Left ventricle myocardium inferior (tissue), 1 donor: ENCODE measurements at regions not wholly inside any gene's neighbourhood (a gene's known extent, or its start where the extent isn't known, plus 50 kb on each side); places are given as distances from the start of the nearest gene placed in this dataset.
"Not testable (repeated sequence)": the region's sequence is repeated elsewhere in the genome, so short reads cannot be mapped to it uniquely, and the experiment has no call there.

Source experiments
- DNase-seq: peaks from one replicate; pipeline ENCODE4 v3.0.0-alpha.2; 2020
- H3K27ac ChIP-seq: fragments of 200-600 bp; replicated peaks from 2 replicates; pipeline ENCODE4 v1.8.0; 2021
- H3K27me3 ChIP-seq: fragments of 200-600 bp; 2 replicates; pipeline ENCODE4 v1.8.0; 2021; ENCODE audit warnings: low read depth
- H3K36me3 ChIP-seq: fragments of 200-600 bp; 2 replicates; pipeline ENCODE4 v1.8.0; 2021
- H3K4me1 ChIP-seq: fragments of 200-600 bp; 2 replicates; pipeline ENCODE4 v1.8.0; 2021
- H3K4me3 ChIP-seq: fragments of 200-600 bp; 2 replicates; pipeline ENCODE4 v1.8.0; 2021; ENCODE audit warnings: mild to moderate bottlenecking, moderate library complexity
- H3K9me3 ChIP-seq: fragments of 200-600 bp; replicated peaks from 2 replicates; pipeline ENCODE4 v1.8.0; 2021
- CTCF ChIP-seq: fragments of 200-600 bp; IDR thresholded peaks from 2 replicates; pipeline ENCODE4 v1.8.0; 2021; ENCODE audit warnings: antibody characterized with exemption, mild to moderate bottlenecking, borderline replicate concordance
- intact Hi-C: fragments of 100-400 bp; cut with micrococcal nuclease; formaldehyde crosslinking; loops from one replicate; pipeline ENCODE4 v1.11.0; 2022
- donor health status: DM: no; HTN: yes; CAD: no; lungs with severe emphysema.

- H3K9me3 ChIP-seq = no peaks in the 10 kb centered on the region
- H3K4me1 ChIP-seq = no peaks in the 10 kb centered on the region
- H3K4me3 ChIP-seq = no peak overlapping the region
- no peak for DNase-seq
- H3K36me3 ChIP-seq = no peaks in the 10 kb centered on the region
- TF ChIP-seq CTCF = no peak
- intact Hi-C loops = no loop called here
- peaks cover 88% of the 10 kb centered on the region for H3K27me3 ChIP-seq
- H3K27ac ChIP-seq = no peak overlapping the region
Observed at GRCh38 chr9:126068534-126069230, 257.9 kb upstream of the MVB12B start.

GRCh38 chr9:126069400-126069955 lies 257.2 kb upstream of the MVB12B start:
- no peak for TF ChIP-seq CTCF
- no peak for DNase-seq
- Histone ChIP-seq H3K4me3 (no peak overlapping the region), H3K27me3 (peaks cover 83% of the 10 kb centered on the region), H3K9me3 (no peaks in the 10 kb centered on the region), H3K4me1 (no peaks in the 10 kb centered on the region), H3K27ac (no peak overlapping the region), H3K36me3 (no peaks in the 10 kb centered on the region)
- intact Hi-C loops = no loop called here

- no peak for TF ChIP-seq CTCF
- no peak overlapping the region for H3K27ac ChIP-seq
- no peaks in the 10 kb centered on the region for H3K36me3 ChIP-seq
- H3K4me1 ChIP-seq = no peaks in the 10 kb centered on the region
- DNase-seq = no peak
- H3K27me3 ChIP-seq = peaks cover 76% of the 10 kb centered on the region
- no peak overlapping the region for H3K4me3 ChIP-seq
- intact Hi-C loops = no loop called here
- no peaks in the 10 kb centered on the region for H3K9me3 ChIP-seq
Observed at GRCh38 chr9:126070058-126070655, 256.5 kb upstream of the MVB12B start.

GRCh38 chr9:126071076-126071750 lies 255.4 kb upstream of the MVB12B start:
- H3K27me3 ChIP-seq = peaks cover 70% of the 10 kb centered on the region
- H3K9me3 ChIP-seq = no peaks in the 10 kb centered on the region
- no peaks in the 10 kb centered on the region for H3K36me3 ChIP-seq
- intact Hi-C loops = no loop called here
- H3K27ac ChIP-seq = no peak overlapping the region
- H3K4me3 ChIP-seq = no peak overlapping the region
- no peak for TF ChIP-seq CTCF
- no peak for DNase-seq
- H3K4me1 ChIP-seq = no peaks in the 10 kb centered on the region

GRCh38 chr9:126077656-126078055 lies 249.0 kb upstream of the MVB12B start:
- H3K36me3 ChIP-seq, intact Hi-C loops: not testable (repeated sequence)
- H3K27me3 ChIP-seq = peaks cover 17% of the 10 kb centered on the region

GRCh38 chr9:126080641-126081040 lies 246.0 kb upstream of the MVB12B start:
- H3K27ac ChIP-seq = no peak overlapping the region
- no peak for DNase-seq
- no peaks in the 10 kb centered on the region for H3K36me3 ChIP-seq
- H3K9me3 ChIP-seq = no peaks in the 10 kb centered on the region
- H3K4me3 ChIP-seq = no peak overlapping the region
- TF ChIP-seq CTCF = no peak
- intact Hi-C loops = no loop called here
- H3K4me1 ChIP-seq = no peaks in the 10 kb centered on the region
- peaks cover 9% of the 10 kb centered on the region for H3K27me3 ChIP-seq

More at GRCh38 chr9:126077656-126078055, 249.0 kb upstream of the MVB12B start:
- H3K27ac ChIP-seq, H3K4me1 ChIP-seq, DNase-seq, H3K4me3 ChIP-seq, H3K9me3 ChIP-seq: not testable (repeated sequence)
